Hematopoietic multipotent progenitor cell treated with erythropoietin and hydrocortisone succinate and interleukin-3 and kit ligand, for 8 days (in vitro differentiated cells): ENCODE measurements at regions not wholly inside any gene's neighbourhood (a gene's known extent, or its start where the extent isn't known, plus 50 kb on each side); places are given as distances from the start of the nearest gene placed in this dataset.

Experiments used
- DNase-seq: peaks from one replicate; pipeline ENCODE4 v3.0.0-alpha.2; 2015

DNA sequence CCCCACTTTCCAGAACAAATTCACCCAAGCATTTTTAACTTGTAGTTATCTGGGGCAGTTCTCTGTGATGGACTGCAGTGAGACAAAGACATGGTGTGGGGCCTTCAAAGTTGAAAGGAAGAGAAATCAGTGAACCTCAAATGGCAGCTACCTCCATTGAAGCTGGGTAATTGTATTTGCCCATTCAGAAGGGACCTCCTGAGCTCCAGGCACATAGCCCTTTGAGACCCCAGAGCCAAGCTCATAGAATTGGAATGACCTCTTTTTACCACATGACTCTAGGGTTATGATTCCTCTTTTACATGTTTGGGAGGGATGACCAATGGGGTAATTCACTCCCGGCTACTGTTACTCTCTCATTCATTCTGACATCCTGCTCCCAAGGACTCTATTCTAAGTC, 368.4 kb upstream of the ITGA1 start:
- no peak for DNase-seq

DNA sequence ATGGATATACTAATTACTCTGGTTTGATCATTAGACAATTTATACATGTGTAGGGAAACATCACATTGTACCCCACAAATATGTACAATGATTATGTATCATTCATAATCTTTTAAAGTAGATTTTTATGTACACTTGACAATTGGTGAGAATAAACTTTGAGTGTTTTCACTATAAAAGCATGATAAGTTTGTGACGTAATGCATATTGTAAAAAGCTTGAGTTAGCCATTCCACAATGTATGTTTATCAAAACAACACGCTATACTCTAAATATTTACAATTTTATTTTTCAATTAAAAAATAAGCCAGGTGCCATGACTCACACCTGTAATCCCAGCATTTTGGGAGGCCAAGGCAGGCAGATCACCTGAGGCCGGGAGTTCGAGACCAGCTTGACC, 360.1 kb upstream of the ITGA1 start:
- DNase-seq: no peak

DNA sequence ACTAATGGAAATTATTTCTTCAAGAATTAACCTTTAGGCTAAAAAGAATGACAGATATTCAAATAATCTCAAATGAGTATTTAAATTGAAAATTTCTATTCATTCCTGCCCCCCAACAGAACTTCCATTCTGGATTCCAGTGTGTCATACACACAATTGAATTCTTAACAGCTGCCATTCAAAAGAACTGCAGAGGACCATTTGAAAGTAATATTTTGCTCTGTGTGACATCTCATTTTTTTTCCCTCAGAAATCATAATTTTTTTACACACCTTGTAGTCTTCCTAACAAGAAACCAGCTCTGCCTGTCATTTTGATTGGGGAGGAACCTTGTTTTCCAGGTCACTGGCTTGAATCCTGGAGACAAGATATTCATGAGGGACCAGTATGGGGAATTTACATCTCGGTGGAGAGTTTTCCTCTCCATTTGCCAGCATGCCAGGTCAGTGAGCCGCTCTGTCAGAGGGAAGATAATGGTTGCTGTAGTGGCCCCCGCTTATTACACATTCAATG, 358.7 kb upstream of the ITGA1 start:
- DNase-seq: no peak

DNA sequence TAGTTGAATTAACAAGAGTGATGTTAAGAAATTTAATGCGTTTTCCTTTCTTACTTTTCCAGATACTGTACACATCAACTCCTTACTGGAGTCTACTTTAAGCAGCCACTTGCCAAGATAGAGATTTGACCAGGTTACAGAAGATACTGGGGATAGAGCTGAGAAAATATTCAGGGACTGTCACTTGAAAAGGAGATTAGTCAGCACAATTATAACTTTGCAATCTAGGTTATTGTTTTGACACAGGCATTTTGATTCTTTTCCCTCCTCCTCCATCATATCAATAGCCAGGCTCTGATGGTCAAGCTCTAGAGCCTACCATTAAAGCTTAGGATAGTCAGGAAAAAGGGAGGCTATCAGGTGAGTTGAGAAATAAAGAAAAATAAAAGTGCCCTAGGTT, 345.9 kb upstream of the ITGA1 start:
- no peak for DNase-seq

DNA sequence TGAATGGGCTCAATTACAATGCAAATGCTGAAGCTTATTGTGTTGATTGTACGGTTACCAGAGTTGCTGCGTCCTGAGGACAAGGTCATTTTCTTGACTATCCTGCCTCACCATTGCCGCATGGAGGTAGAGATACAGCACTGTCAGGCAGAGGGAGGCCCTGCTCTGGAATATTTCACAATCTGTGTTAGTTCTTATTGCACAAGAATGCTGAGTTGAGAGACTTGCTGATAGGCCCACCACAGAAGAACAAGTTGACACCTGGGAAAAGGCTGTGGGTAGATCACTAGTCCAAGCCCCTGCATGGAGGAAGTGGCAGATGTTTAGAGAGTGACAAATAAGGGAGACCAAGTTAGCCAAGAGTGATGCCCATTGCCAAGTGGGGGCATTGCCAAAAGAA, 344.5 kb upstream of the ITGA1 start:
- no peak for DNase-seq

DNA sequence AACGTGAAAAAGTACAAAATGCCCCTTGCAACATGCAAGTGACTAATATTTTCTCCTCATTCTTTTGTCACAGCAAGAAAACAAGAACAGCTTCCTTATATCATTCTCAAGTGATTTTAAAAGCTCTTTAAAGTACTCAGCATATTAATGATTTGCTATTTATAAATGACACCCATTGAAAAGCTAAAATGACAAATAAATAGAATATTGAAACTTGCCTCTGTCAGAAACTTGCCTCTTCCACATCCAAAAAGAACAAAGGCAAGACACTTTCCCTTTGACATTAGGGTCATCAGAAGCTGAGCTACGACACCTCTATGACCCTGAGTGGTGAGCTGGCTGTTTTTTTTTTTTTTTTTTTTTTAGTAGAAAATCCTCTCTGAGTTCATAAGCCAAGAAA, 339.6 kb upstream of the ITGA1 start:
- no peak for DNase-seq

DNA sequence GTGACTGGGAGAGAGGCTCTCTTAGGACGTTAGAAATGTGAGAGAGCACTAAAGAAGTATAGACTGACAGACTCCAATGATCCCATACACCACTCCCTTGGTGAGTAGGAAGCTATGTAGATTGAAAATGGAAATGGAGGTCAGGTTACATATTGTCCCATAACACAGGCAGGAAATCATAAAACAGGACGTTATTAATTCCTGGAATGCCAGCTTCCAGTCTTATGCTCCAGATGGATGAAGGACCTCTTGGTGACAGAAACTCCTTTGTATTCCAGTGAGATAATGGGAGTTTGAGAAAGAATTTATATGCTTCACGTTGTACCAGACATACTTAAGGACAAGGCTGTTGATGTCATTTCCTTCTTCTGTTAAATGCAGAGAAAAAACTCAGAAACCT, 338.2 kb upstream of the ITGA1 start:
- no peak for DNase-seq

DNA sequence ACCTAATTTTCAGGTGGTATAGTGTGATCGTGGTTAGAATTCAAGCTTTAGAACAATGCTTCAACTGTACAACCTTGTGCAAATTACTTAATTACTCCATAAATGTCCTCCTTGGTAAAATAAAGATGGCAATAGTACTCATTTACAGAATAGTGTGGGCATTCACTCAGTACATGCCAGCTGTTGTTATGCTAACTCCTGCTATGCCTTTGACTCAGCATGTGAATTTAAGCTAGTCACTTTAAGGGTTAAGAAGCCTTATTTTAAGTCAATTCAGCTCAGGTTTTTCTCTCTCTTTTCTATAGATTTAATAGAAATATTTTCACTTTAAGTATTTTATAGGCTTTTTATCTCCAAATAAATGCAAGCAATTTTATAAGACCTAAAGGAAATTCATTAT, 335.6 kb upstream of the ITGA1 start:
- DNase-seq: no peak

DNA sequence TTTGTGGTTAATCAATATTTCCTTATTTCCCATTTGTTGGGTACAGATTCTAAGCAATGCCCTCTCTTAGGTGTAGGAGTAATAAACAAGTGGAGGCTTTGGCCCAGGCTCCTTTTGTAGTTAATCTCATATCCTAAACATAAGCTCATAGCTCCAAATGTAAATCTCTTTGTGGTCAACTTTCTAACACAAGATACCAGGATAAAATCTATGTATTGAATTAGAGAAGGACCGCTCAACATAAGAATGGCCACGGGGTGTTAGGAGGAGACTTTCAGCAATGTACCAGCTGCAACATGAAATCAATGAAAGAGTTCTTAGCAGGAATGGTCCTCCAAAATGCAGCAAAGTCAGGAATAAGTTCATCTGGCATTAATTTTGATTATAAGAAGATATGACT, 334.5 kb upstream of the ITGA1 start:
- DNase-seq: no peak

DNA sequence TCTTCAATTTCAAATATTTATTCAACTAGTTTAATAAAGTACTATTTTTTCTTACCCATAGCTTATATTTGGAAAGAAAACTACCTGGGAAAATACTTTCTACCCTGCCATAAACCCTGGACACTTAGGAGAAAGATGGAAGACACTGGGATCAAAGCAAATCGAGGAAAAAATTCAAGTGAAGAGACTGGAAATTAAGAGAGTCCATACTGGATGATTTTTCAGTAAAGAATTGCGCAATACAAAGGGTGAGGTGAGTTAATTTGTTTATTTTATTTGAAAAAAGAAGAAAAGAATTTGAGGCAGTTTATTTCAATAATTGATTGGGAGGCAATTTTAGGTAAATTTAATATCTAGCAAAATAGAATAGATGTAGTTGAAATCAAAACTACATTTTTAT, 331.8 kb upstream of the ITGA1 start:
- no peak for DNase-seq

DNA sequence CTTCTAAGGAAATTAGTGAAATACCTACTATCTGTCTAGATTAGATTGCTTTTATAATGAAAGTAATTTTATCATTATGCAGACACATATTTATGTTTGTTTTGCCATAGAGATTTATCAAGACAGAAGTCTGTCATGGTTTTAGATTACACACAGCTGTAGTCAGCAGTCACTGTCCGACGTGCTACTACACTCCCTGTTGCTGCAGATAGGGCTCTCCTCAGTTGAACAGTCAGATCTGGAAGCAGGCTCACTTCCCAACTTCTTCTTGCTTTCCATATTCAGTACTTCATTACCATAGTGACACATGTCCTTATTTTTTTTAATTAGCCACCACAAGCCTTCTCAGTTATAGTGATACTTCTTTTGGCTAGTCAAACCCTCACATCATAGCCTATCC, 329.9 kb upstream of the ITGA1 start:
- no peak for DNase-seq

DNA sequence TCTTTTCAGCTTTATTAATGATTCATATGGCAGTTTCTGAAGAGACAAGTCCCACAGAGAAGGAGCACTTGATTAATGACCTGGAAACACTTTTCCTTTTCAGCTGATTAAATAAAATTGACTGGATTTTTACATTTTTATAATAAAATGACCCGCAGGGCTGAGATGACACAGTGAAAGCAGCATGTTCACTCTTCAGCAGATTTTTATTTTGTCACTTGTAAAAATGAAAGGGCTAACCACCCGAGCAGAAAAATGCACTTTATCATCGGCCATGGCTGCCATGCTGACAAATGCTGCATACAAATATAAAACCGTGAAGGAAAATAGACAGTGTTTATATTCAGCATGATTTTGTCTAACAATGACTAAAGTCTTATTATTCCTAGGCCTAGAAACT, 321.6 kb upstream of the ITGA1 start:
- no peak for DNase-seq

DNA sequence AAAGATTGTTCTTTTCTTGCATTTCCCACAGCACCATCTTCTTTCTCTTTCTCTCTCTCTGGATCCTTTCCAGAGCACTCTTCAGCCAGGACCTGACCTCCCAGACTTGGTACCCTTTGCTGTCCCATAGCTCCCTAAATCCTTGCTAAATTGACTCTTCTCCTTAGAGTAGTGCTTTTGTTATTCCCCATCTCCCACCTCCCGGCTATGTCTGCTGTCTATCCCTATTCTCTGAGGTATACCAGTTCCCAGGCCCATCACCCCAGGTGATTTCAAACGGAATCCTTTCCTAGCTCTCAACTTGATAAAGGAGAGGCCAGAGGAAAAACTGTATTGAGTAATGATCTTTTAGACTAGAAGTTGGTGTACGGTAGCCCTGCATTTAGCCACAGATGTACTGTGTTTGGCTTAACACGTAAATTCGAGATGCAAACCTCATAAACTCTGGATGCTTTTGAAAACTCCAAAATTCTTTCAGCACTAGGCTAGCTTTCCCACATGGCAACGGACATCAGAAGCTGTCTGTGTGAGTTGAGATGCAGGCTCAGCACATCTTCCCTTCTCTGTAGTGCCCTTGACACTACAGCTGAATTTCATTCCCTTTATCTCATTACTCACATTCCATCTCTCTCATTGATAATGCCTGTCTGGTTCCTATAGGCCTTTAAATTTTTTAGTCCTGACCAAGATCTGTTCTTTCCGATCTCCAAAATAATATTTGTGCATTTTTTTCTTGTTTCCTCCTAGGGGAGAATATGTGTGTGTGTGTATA, 320.8 kb upstream of the ITGA1 start:
- DNase-seq: no peak

DNA sequence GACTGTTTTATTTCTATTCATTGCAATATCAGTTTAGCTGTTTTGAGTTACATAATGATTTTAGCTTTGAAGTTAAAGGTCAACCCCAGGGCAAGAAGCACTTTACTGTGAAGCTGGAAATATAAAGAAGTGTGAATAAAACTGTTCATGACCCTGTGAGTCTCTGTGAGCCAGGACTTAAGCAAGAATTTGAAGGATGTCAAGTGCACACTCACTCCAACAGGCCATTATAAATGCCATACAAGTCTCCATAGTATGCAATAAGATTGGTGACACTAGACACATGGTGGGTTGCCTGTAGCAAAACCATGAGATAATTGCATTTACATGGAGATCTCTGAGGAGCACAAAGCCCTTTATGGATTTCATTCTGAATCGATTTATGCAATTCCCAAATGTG, 318.7 kb upstream of the ITGA1 start:
- no peak for DNase-seq

DNA sequence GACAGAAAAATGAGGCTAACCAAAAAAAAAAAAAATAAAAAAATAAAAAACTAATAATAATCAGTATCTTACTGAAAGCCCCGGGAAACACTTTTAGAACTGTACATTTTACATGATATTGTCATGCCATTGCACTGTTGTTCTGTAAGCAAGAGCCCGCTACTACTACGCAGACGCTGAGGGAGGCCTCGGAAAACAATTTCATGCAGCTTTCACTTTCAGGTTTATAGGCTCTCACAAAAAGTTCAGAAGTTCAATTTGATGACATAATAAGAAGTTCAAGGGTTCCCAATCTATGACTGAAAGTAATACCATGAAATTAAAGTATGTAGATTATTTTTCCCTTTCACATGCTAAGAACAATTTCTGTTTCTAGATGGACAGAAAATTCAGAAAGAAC, 318.3 kb upstream of the ITGA1 start:
- no peak for DNase-seq

DNA sequence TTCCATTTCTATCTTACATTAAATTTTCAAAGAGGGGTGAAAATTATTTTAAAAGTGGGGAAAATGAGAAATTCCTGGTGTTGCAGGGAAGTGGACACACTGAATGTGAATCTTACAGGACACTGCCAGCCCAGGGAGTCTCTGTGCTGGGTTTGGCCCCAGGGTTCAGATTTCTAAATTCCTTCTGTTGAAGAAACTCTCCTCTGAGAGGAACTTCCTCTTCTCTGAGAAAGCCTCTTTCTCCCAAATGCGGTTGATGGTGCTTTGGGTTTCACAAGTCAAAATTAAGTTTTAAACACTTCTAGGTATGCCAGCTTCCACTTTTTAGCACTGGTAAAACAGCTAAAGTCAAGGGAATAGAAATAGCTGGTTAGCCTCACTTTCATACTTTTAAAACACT, 317.9 kb upstream of the ITGA1 start:
- DNase-seq: no peak

DNA sequence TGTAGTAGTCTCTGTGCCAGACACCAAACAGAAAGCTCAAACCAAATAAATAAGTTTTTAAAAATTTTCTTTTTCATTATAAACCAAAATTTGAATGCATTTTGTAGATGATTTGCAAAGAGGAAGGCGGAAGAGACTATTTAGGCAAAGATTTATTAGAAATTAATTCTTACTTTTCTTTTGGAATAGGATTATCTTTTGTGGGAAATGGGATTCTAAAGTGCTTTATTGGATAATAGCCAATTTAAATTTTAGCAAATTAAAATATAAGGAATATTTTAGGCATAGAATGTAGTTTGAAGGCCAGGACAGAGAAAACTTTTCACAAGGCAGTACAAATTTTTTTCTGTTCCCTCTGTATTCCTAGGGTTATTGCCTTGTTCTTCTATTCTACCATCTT, 311.4 kb upstream of the ITGA1 start:
- DNase-seq: no peak

DNA sequence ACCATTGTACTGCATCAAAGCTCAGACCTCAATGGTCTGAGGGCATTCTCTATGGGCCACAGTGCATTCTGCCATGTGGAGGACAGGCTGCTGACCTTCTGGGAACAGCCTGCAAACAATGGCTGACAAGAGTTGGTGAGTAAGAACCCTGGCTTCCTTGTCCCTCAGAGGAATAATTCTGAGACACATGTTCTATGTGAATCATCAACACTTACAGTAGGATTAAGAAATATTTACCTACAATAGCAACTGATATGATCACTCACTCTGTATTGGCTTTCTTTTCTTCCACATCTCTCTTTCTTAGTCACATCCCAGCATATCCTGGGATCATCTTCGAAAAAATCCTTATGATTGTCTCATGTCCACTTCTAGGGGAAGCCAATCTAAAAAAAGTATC, 306.5 kb upstream of the ITGA1 start:
- DNase-seq: no peak

DNA sequence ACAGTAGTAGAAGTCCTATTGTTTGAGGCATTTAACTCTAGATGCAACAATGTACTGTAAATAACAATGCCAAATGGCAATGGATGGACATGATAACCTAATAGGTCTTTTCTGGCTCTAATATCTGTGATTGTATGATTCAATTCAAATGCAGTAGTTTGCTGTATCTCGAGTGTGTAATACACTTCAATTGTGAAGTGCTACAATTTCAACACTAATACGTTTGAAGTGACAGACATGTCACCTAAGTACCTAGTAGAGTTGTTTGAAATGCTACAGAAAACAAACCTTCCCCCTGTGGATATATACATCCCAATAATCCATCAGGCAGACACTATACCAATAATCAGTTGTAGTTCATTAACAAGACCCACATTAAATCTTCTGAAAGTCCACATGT, 305.9 kb upstream of the ITGA1 start:
- DNase-seq: no peak

DNA sequence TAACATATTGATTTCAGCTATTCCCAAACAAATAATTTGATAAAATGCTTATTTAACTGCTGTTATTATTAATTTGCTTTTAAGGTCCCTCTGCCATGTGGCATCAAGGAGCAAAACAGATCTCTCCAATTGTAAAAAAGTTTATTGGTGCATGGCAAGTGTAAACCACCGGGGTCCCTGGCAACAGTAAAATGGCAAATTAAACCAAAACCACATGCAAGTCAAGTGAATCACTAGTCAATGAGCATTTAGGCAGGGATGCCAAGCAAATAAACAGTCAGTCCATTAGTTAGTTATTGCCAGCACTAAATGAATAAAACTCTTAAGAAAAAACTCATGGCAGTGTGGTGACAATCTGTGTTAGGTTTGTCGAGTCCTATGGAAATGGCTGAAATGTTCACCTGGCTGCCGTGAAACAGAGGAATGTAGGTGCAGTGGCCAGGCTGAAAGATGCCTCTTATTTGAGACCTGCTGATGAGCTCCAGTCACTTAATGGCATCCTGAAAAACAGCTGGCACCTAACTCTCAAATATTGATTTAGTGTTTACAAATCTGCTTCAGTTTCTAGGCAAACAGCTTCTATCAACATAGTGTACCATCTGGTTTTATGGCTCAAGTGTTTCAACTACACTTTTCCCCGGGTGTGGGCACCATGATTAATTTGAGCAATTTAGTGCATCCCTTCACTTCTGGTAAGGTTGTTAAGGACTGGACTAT, 296.5 kb upstream of the ITGA1 start:
- DNase-seq: no peak

DNA sequence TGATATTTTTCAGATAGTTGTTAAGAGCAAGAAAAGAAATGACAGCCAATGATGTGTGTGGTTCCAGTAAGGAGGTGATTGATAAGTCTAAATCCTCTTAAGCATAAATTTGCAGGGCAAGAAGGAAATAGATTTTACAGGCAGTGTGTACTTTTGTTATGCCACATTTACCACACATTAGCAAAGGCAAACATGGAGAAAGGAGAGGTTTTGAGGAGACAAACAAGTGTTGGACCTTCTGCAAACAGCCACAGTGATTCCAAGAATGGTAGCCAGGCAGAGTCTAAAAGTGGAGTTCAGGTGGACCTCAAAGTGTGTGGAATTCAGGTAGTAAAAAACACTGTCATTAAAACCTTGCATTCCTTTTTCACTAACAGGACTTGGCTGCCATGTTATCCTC, 295.9 kb upstream of the ITGA1 start:
- no peak for DNase-seq

DNA sequence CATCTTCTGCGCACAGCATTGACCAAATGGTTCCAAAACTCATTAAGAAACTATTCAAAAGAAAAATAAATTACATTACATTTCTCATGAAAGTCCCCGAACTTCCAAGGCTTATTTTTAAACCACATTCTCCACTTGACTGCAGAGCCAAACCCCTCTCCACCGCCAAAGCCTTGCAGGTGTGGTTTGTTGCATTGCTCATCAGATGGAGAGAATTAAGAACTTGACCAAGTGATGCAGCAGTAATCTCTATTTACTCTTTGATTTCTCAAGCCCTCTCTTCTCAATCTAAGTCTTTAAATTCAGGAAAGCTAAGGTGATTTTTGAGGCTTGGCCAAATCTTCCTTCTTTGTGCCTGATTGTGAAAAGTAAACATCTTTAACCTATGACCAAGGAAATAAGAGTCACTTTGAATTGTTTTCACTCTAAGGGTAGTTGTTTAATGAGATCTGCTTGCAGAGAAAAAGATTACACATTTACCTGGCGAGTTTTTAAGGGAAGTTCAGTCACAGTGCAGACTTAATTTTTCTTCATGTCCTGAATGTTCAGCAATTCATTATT, 290.5 kb upstream of the ITGA1 start:
- DNase-seq: no peak

DNA sequence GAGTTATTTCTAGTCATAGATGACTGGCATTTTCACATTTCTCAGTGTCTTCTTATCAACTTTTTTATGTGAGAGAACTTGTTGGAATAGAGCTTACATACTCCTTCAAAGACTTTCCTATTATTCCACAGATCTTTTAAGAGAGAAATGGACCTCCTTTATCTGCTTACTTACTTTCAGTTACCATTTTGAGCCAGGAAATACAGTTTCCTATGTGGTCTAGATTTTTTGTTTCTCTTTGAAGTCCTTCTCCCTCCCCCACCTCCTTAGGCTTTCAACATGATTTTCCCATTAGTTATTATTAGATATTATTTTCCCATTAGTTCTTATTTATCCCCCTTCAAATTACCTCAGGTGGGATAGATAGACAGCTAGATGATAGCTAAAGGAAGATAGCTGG, 289.1 kb upstream of the ITGA1 start:
- DNase-seq: no peak

DNA sequence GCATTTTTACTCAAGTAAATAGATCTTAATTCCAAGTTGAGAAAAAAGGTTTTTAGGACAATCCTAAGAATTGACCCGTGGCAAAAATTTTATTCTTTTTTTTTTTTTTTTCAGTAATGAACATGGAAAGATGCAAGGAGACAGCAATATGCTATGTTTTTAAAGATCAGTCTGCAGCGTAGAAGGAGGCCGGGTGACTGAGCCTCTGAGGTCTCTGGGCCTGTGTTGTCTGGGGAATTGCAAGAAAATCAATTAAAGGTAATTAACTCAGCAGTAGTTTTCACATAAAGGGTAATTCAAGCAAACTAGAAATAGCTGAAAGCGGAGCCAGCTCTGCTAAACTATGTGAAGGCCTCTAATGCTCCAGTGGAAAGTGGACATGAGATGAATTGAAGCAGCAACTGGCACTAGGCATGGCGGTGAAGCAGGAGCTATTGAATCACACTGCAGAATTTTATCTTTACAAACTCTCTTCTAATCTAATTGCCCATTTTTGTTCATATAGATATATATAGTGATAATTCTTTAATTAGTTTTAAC, 285.2 kb upstream of the ITGA1 start:
- no peak for DNase-seq
